ENCODE measurements at regions not wholly inside any gene's neighbourhood (a gene's known extent, or its start where the extent isn't known, plus 50 kb on each side); places are given as distances from the start of the nearest gene placed in this dataset.

DNA sequence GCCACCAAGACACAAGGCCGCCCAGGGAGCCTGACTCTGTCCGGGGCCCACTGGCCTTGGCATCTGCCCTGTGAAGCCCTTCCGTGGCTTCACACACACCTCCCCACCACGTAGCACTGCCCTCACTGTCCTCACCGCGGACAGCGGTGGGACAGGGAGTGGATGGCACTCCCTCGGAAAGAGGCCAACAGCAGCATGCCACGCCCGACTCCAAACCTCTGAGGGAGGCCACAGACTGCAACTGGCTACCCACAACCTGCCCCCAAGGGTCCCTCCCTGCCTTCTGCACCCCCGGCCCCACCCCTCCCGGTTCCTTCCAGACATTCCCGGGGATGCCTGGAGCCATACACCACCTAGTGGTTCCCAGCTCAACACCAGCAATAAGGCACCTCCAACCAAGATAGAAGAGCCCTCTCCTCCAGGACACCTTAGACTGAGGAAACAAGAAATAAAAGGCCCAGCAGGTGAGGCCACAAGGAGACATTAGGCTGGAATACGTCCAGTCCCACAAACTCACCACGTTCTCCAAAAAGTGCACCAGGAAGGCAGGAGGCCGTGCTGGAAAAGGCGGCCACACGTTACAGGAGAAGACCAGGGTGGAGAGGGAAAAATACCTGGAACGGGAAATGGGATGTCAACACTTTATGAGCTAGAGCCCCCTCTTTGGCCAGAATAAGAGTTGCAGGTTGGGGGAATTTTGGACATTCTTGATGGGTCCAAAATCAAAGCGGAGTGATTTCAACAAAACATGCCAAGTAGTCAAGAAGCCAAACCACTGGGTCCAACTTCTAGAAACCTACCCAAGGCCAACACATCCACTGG, 310.0 kb downstream of the SOX9 start:
- DNase-seq = no peak

DNA sequence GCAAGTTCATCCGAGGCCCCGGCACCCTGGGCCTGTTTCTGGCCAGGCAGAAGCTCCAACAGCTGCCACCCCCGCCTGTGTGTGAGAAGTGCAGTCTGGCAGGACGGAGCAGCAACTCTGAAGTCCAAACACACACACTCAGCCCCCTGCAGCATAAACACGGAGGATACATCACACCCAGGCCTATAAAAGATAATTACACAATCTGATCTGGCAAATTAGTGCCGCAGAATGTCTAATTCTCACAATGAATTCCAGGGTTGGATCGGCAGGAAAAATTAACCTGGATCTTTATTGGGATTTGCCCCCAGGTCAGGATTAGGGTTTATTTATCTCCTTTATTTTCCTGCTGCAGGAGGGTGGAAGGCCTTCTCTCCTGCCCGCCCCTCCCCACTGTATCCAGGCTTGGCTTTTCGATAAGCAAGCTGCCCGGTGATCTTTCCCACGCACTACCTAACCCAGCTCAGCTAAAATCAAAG, 311.4 kb downstream of the SOX9 start:
- DNase-seq = no peak

DNA sequence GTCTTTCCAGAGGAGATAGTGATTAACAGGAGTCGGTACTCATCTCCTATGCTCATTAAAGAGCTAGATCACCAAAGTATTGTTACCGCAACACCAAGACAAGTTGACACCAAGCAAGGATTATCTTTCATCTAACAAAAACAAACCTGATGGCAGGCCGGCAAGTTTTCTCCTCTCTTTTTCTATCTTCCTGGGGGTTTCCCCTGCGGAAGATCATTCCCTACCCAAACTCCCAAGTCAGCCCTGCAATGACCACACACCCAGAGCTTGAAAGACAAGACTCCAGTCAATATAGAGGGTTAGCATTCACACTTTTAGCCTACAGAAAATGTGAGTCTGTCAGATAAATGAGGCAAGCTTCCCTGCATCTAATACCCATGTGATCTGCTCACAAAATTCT, 312.1 kb downstream of the SOX9 start:
- DNase-seq = no peak

DNA sequence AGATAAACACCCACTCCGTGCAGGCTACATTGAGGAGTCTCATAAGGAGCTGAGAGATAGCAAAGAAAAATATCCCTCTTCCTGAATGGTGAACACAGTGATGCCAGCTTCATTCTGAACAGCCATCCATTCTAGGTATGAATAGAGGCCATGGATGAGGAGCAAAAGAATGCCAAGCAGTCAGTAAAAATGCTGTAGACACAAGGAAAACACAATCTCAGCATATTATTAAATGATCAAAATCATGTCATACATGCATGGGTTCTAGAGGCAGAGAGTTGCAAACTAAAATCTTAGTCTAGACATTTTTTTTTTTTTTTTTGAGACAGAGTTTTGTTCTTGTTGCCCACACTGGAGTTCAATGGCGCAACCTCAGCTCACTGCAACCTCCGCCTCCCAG, 313.0 kb downstream of the SOX9 start:
- no peak for DNase-seq

DNA sequence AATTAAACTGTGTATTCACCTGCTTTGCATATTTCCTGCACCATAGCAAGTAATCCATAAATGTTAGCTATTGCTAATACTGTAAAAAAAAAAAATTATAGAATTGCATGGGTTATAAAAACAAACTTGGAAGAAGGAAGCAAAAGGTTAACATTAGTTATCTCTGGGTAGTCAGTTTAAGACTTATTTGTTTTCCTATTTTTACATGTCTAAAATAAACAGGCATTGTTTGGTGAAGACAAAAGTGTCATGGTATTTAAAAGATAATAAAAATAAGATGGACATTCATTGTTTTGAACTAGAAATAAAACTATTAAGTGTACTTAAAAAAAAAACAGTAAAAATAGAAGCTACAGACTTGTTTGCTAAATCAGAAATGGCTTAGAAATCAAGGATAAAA, 313.8 kb downstream of the SOX9 start:
- DNase-seq = no peak

DNA sequence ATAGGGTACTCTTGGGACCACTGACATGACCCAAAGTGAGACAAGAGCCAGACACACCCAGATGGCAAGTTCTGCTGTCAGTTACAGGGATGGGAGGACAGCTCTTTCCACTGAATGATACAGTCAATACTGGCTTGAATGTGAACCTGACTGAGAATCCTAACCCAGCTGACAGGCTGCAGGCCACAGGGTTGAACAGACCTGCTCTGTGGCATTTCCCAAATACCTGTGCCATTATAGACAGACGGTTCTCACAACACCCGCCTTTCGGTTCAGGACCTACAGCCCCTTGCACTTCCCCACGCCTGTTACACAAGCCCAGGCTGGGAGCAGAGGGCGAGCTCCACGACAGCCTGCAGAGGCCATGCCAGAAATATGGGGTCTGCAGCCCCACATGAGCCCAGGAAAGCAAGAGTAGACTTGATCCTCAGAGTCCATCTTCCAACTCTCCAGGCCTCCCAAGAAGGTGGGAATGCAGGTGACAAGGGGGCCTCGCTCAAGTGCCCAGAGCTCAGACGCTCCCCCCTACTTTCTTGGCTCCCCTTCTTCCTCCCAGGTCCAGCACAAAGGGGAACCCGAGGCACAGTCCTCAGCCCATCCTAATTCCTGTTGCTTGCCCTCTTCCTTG, 314.3 kb downstream of the SOX9 start:
- no peak for DNase-seq

DNA sequence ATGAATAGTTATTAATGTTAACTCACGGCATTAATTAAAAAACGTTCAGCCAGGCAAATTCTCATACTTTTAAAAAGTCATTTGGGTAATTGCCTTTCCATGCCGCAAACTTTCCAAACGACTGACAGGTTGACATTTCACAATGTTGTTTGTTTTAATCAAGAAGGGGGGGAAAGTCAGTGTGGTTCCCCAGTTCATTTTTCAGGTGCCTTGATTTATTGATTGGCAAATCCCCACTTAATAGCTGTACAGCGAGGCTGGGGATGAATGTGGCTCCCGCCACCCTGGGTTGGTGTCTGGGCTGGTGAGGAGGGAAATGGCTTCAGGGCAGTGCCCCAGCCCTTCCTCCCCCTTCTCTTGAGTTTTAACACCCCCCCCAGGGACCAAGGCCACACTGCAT, 318.0 kb downstream of the SOX9 start:
- no peak for DNase-seq

DNA sequence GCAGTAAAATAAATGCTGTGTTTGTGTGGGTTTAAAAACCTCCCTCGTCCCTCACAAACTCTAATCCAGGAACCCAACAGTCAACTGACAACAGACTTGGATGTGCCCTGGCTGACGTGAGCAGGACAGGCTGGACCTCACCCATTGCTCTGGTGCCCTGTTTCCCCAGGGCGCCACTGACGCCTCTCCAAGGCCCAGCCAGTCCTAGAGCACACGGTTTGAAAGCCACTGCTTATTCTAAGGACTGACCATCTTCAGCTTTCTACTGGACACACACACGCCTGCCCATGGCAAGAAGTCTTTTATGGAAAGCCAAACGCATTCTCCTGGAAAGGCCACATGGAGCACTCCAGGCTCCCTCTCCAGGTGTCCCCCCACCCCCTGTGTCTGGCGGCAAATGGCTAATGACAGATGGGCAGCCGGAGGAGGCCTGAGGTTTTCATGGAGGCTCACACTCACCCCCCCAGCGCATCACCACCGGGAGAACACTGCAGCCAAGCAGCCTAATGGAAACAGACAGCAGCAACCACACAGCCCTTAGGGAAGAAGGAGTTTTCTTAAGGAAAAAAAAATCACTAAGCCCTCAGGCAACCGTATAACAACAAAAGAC, 319.2 kb downstream of the SOX9 start:
- DNase-seq = no peak

DNA sequence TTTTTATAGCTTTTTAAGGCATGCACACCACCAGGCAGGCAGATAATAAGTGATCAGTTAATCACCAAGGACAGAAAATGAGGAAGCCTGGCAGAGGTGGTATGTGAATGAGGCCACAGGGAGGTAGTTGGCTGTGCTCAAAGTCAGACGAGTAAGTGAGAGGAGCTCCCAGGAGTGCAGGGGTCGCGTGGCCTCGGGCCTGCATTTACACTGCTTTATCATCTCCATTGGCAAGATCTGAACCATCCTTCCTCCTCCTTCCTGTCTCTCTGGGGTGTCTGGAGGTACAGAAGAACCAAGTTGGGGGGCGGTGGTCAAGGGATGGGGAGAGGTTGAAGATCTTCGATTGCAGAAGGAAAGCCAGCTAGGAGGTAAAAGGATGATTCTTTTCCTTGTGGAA, 320.1 kb downstream of the SOX9 start:
- DNase-seq = no peak

DNA sequence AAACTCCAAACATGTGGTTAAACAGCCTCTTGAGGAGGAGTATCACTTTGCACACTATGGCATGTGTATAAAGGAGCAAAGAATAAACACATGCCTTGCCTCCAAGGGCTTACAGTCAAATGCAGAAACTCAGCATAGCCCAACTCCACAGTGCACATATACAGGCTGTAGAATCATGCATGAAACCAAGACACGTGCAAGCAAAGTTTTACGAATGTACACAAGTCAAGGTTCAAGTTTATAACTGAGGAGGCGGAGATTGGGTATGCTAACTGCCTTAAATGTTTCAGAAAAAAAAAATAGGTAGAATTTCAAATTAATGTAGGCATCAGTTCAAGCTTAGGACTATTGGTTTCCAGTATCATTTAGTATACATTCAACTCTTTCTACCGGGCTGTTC, 321.1 kb downstream of the SOX9 start:
- no peak for DNase-seq

DNA sequence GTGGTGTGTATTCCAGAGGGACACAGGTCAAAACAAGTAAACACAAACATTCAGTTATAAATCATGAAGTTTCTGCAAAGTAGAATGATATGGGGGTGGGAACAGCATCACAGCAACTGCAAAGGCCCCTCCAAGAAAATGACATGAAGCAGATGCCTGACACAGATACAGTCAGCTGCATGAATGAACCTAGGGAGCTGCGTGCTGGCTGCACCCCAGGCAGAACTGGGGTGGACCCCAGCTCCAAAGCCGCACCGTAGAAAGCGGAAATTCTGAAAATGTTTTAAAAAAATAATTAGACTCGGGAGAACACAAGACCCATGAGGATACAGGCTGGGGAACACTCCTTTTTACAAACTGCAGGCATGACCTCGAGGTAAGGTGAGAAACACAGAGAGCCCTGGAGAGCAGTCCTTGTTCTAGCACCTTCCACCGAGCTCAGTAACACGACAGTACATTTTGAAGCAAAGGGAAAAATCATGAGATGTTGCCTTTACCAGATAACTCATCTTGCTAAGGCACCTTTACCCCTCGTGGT, 323.8 kb downstream of the SOX9 start:
- DNase-seq = no peak

DNA sequence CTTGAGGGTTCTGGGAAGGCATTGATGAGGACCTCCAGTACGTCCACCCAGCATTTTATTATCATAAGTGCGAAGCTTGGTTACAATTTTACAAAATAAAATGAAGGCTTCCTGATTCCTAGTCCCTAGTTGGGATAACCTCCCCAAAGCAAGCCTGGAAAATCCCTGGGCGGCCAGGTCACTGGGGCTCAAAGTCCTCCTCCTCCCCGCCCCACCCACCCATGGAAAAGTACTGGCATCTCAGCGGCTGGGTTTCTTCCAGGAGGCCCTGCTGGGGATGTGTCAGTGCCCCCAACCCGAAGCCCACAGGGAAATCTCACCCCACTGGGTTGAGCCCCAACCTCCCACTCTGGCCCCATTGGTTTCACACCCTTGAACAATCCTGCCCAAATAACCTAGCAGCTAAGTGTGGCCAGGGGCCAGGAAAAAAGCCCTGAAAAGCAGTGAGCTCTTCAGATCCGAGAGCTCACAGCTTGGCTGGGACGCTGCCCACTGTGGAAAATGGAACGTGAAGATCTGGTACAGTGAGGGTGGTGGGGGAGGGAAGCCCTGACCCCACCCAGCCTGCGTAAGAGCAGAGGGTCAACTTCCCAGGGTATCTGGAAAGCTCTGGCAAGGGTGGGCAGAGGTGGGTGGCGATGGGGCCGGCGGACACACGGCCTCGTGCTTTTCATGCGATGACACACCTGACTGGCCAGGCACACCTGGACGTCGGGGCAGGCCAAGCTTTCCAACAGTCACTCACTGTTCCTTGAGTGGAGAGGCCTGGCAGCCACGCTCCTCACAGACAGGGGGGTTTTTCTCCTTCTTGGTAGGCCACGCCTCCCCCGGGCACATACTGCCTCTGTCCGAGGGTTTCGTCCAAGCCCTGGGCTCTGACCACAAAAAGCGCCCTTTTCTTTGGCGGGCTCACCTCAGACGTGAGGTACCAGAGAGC, 324.5 kb downstream of the SOX9 start:
- DNase-seq = no peak

DNA sequence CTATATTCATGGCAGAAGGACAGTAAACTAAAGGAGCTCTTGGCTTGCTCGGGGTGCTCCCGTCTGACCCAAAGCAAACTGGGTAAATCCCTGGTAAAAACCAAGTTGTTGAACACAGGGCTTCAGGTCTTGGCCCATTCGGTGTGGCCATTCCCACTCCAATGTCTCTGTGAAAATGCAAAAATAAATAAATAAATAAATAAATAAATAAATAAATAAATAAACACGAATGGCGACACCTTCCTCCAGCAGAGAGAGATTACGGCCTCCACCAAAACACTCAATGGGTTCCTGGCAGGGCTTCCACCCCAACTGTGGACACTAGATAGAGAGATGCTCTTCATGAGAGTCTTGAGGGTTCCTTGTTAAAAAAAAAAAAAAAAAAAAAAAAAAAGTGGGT, 325.3 kb downstream of the SOX9 start:
- no peak for DNase-seq

DNA sequence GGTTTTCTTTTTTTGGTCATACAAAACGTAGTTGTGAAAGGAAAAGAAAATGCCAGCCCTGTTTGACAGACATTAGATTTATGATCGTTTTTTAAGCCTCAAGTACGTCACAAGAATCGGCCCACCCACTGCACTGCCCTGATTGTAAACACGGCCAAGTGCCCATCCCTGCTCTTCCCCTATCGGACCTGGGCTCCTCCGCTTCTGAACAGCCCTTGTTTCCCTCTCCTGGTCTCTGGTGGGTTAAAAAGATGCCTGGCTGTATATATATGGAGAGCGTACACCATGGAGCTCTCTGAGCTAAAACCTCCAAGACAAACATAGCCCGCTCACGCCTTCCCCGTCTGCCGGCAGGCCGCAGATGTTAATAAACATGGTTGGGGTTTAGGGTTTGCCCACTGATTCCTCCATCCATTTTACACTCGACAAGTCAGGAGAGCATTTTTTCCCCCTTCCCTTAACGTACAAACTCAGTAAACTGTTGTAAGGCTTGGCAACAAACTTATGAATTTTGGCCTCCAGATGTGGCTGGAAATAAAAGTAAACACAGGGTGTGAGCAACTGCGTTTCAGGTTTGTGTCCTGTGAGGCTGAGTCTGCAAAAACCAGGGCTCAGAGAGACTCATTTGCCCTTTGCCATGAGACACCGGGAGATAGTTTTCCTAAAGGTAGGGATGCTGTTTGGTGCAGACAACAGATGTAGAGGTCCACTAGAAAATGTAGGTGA, 325.9 kb downstream of the SOX9 start:
- DNase-seq = no peak

DNA sequence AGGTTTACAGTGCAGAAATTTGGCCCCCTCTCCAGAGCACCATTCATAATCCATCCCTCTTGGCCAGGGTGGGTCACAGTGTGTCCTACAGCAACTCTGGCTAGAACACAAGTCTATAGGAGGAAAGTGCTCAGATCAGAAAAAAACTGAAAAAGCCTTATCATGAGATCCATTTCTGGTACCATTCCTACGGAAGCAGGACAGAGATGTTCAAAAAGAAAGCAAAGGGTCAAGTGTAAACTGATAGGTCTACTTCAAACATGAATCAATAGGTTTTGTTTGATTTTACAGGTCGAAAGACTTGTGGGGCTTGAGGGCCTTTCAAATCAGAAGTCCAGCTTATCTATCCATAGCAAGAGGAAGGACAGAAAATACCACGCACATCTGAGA, 326.4 kb downstream of the SOX9 start:
- no peak for DNase-seq

DNA sequence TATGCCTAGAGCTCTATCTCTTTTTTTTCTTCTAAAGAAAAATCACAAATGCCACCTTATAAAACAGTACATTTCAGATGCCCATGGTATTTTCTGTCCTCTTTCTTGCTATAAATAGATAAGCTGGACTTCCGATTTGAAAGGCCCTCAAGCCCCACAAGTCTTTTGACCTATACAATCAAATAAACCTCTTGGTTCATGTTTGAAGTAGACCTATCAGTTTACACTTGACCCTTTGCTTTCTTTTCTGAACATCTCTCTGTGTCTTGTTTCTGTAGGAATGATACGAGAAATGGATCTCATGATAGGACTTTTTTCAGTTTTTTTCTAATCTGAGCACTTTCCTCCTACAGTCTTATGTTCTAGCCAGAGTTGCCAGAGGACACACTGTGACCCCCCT, 327.2 kb downstream of the SOX9 start:
- no peak for DNase-seq

DNA sequence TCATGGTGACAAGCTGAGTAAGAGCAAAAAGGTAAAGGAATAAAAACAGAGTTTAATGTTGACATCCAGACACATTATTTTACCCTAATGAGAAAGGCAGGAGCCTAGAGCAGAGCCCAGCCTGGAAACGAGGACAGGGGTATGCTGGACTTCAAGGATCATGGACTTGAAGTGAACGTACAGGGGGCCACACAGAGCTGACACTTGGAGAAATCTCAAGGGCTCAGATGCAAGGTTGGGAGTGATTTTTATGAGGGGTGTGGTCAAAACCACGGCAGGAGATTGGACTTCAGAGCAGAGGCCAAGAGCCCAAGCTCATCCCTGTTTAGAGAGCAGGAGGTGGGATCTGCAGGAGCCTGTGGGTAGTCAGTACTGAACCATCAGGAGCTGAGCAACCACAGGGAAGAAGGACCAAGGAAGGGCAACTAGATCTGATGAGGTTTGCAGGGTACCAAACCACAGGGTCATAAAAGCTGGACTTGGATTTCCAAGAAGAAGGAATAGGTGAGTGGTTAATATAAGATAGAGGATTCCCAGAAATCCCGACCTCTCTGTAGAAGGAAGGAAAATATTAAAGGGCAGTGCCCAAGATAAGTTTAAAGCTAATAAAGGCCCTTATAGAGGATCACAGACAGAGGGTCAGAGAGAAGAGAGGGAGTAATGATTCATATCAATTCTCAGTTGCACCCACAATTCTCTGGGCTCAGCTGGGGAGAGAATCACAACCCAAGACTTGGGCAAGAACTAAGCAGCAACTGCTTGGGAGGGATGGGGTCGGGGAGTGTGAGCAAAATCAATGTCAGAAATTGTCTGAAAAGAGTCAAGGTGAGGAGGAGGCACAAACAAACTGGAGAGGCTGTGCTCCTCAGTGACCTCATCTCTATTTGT, 331.7 kb downstream of the SOX9 start:
- no peak for DNase-seq

DNA sequence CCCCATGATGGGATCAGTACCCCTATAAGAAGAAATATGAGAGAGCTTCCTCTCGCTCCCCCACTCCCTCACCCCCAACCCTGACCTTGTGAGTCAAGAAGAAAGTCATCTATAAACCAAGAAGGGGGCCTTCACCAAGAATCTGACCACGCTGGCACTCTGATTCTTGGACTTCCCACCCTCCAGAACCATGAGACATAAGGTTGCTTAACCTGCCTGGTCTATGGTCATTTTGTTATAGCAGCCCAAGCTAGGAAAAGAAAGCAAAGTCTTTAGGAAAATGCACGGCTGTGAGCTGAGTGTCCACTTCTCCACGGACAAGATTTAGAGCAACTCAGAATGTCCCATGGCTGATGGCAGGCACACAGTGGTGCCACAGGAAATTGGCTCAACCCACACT, 333.5 kb downstream of the SOX9 start:
- no peak for DNase-seq

DNA sequence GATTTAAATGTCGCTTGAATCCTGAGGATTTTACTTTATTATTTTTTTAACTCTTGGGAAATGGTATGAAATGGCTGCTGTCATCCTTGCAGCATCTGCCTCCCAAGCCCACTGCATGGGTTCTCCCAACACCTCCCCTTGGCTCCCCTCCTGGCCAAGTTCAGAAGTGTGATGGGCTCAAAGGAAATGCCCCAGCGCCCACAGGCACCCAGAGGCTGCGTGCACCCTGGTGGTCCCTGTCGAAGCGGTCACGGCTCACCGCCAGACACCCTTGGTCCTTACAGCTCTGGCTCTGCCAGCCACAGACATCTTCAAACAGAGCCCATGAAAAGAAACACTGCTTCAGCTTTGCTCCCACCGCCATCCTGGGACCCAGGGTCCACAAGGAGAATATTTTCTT, 334.7 kb downstream of the SOX9 start:
- DNase-seq = no peak

DNA sequence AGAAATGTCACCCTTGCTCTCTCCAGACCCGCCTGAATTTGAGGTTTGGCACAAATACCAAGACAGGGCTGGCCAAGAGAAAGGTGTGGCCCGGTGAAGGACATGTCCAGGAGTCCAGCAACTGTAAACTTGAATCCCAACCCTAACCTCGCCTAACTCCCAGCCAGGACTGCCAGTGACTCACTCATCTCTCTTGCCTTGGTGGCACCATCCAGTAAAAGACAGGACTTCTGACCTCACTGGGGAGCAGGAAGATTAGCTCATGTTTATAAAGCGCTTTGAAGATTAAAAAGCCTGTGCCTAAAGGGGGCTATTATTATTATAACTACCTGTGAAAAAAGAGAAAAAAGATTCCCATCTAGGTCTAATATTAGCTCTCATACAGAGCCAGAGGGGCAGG, 335.3 kb downstream of the SOX9 start:
- DNase-seq = no peak

DNA sequence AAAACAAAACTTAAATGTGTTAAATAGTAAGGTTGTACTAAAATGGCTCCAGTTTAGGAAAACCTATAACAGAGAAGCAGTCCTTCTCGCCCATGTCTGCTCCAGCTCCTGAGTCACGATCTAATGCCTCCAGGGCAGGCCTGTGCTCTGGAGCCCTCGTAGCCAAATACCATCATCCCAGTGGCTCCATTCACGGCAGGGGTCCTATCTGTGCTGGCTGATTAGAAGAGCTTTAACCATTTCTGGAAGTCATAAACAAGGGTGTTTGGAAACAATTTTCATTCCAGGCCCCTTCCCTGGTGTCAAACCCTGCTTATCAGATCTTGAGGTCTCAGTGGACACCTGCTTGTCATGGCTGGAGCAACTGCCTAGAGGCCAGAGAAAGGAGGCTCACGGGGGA, 336.9 kb downstream of the SOX9 start:
- DNase-seq = no peak
